Embryonic facial prominence (tissue), 1 donor: ENCODE measurements at regions not wholly inside any gene's neighbourhood (a gene's known extent, or its start where the extent isn't known, plus 50 kb on each side); places are given as distances from the start of the nearest gene placed in this dataset.
"Not testable (repeated sequence)": the region's sequence is repeated elsewhere in the genome, so short reads cannot be mapped to it uniquely, and the experiment has no call there.

ENCODE experiments used
- DNase-seq: peaks from one replicate; pipeline ENCODE4 v3.0.0-alpha.2; 2016; ENCODE audit errors: extremely low spot score

- no peak for DNase-seq
These were observed 236.2 kb downstream of the TLE3 start for GRCh38 chr15:69861331-69862171.

- DNase-seq = no peak
These were observed 235.2 kb downstream of the TLE3 start for GRCh38 chr15:69862540-69862939.

GRCh38 chr15:69863446-69863845 lies 234.3 kb downstream of the TLE3 start:
- DNase-seq = no peak

- no peak for DNase-seq
These were observed 232.3 kb downstream of the TLE3 start for GRCh38 chr15:69865369-69865768.

- no peak for DNase-seq
These were observed 229.0 kb downstream of the TLE3 start for GRCh38 chr15:69868756-69869155.

- no peak for DNase-seq
These were observed 228.4 kb downstream of the TLE3 start for GRCh38 chr15:69869291-69869690.

- no peak for DNase-seq
These were observed 227.7 kb downstream of the TLE3 start for GRCh38 chr15:69869881-69870505.

GRCh38 chr15:69871511-69872134 lies 226.1 kb downstream of the TLE3 start:
- DNase-seq = no peak

- no peak for DNase-seq
These were observed 223.9 kb downstream of the TLE3 start for GRCh38 chr15:69873807-69874206.

GRCh38 chr15:69874321-69874720 lies 223.4 kb downstream of the TLE3 start:
- no peak for DNase-seq

- DNase-seq = no peak
These were observed 221.4 kb downstream of the TLE3 start for GRCh38 chr15:69876064-69876940.

GRCh38 chr15:69879963-69880362 lies 217.8 kb downstream of the TLE3 start:
- not testable (repeated sequence) for DNase-seq

- no peak for DNase-seq
These were observed 217.0 kb downstream of the TLE3 start for GRCh38 chr15:69880571-69881301.

GRCh38 chr15:69881302-69881670 lies 216.4 kb downstream of the TLE3 start:
- DNase-seq = no peak

GRCh38 chr15:69881766-69882165 lies 216.0 kb downstream of the TLE3 start:
- DNase-seq = no peak

- DNase-seq = no peak
These were observed 214.4 kb downstream of the TLE3 start for GRCh38 chr15:69883306-69883705.

- no peak for DNase-seq
These were observed 212.4 kb downstream of the TLE3 start for GRCh38 chr15:69885173-69885955.

GRCh38 chr15:69887009-69887408 lies 210.7 kb downstream of the TLE3 start:
- DNase-seq = no peak

GRCh38 chr15:69887553-69887952 lies 210.2 kb downstream of the TLE3 start:
- DNase-seq = no peak

- DNase-seq = no peak
These were observed 209.3 kb downstream of the TLE3 start for GRCh38 chr15:69888406-69888805.
